Mesothelial cell of epicardium (in vitro differentiated cells): ENCODE measurements at regions not wholly inside any gene's neighbourhood (a gene's known extent, or its start where the extent isn't known, plus 50 kb on each side); places are given as distances from the start of the nearest gene placed in this dataset.
"Not testable (repeated sequence)": the region's sequence is repeated elsewhere in the genome, so short reads cannot be mapped to it uniquely, and the experiment has no call there.

Experiments
- DNase-seq, 2 experiments: peaks; one replicate each; pipeline ENCODE4 v3.0.0; 2021; ENCODE audit warnings: low spot score in 2 of 2; ENCODE audit not compliant: unreplicated experiment in 2 of 2
- H3K27ac Mint-ChIP-seq: 2 replicates; pipeline ENCODE4 v1.8.0; 2021; ENCODE audit warnings: mixed read lengths
- H3K27me3 Mint-ChIP-seq: 2 replicates; pipeline ENCODE4 v1.8.0; 2021; ENCODE audit warnings: low read depth, mixed read lengths
- H3K36me3 Mint-ChIP-seq: 2 replicates; pipeline ENCODE4 v1.8.0; 2021; ENCODE audit warnings: mixed read lengths
- H3K4me1 Mint-ChIP-seq: 2 replicates; pipeline ENCODE4 v1.8.0; 2021; ENCODE audit warnings: mixed read lengths
- H3K4me3 Mint-ChIP-seq: 2 replicates; pipeline ENCODE4 v1.8.0; 2021; ENCODE audit warnings: mild to moderate bottlenecking, moderate library complexity, mixed read lengths
- H3K9me3 Mint-ChIP-seq: 2 replicates; pipeline ENCODE4 v1.8.0; 2021; ENCODE audit warnings: mixed read lengths
- CTCF ChIP-seq: fragments of 200-600 bp; sonication (generic); IDR thresholded peaks from one replicate; pipeline ENCODE4 v1.5.0; 2021; ENCODE audit warnings: antibody characterized with exemption; ENCODE audit not compliant: unreplicated experiment

- no peak for DNase-seq
- H3K9me3 Mint-ChIP-seq, result peaks cover 7% of the 10 kb centered on the region
- no peaks in the 10 kb centered on the region for H3K27me3 Mint-ChIP-seq
- H3K27ac Mint-ChIP-seq, result no peak overlapping the region
- TF ChIP-seq CTCF, result no peak
- peaks cover 16% of the 10 kb centered on the region for H3K4me1 Mint-ChIP-seq
- peaks cover 4% of the 10 kb centered on the region for H3K36me3 Mint-ChIP-seq
- no peak overlapping the region for H3K4me3 Mint-ChIP-seq
These were observed 74.6 kb downstream of the LMO4 start for GRCh38 chr1:87403061-87403820.

- Mint-ChIP-seq H3K27me3 (no peaks in the 10 kb centered on the region), H3K27ac (no peak overlapping the region), H3K36me3 (peaks cover 4% of the 10 kb centered on the region), H3K9me3 (peaks cover 7% of the 10 kb centered on the region), H3K4me3 (no peak overlapping the region), H3K4me1 (peaks cover 14% of the 10 kb centered on the region)
- no peak for TF ChIP-seq CTCF
- DNase-seq, result no peak
These were observed 75.6 kb downstream of the LMO4 start for GRCh38 chr1:87404296-87404695.

DNA sequence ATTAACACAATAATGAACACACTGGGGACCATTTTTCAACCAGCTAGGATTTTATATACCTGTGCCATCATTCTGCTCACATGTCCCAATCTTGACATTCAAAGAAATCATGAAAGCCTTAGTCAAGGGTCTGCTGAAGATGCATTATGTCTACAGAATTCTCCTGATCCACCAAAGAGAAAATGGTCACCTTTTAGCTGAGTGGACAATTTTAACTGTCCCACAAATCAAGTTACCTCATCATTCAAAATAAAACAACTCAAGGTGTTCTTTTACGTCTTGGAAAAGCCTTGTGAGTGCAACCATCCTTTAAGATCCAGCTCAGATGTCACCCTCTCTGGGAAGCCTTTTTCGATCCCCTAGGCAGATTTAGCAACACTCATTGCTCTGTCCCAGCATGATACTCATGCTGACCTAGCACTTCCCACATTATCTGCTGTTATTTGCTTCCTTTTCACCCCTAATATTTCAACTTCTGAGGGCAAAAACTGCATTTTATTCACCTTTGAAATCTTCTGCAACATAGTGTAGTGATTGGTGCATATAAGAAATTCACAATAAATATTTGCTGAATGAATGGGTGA is 80.1 kb downstream of the LMO4 start:
- no peak for DNase-seq
- no peak for TF ChIP-seq CTCF
- Mint-ChIP-seq H3K27me3 (no peaks in the 10 kb centered on the region), H3K9me3 (peaks cover 7% of the 10 kb centered on the region), H3K4me1 (no peaks in the 10 kb centered on the region), H3K27ac (no peak overlapping the region), H3K4me3 (no peak overlapping the region), H3K36me3 (peaks cover 4% of the 10 kb centered on the region)

GRCh38 chr1:87410776-87411480 is 82.2 kb downstream of the LMO4 start:
- H3K4me1 Mint-ChIP-seq, result no peaks in the 10 kb centered on the region
- no peak overlapping the region for H3K4me3 Mint-ChIP-seq

DNA sequence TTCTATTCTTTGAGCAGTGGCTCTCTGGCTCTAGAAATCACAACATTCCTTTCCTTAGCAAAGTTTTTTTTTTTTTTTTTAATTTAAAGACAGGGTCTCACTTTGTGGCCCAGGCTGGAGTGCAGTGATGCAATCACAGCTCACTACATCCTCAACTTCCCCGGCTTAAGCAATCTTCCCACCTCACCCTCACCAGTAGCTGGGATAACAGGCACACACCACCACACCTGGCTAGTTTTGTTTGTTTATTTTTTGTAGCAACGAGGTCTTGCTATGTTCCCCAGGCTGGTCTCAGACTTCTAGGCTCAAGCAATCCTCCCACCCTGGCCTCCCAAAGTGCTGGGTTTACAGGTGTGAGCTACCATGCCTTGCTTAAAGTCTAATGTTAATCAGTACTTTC is 85.2 kb downstream of the LMO4 start:
- not testable (repeated sequence) for H3K27ac Mint-ChIP-seq, H3K27me3 Mint-ChIP-seq, H3K4me3 Mint-ChIP-seq, H3K36me3 Mint-ChIP-seq, DNase-seq, H3K4me1 Mint-ChIP-seq, H3K9me3 Mint-ChIP-seq

More at GRCh38 chr1:87410776-87411480, 82.2 kb downstream of the LMO4 start:
- DNase-seq, result no peak
- H3K27ac Mint-ChIP-seq, result no peak overlapping the region
- peaks cover 8% of the 10 kb centered on the region for H3K9me3 Mint-ChIP-seq
- H3K36me3 Mint-ChIP-seq, result no peaks in the 10 kb centered on the region
- no peaks in the 10 kb centered on the region for H3K27me3 Mint-ChIP-seq
- no peak for TF ChIP-seq CTCF

DNA sequence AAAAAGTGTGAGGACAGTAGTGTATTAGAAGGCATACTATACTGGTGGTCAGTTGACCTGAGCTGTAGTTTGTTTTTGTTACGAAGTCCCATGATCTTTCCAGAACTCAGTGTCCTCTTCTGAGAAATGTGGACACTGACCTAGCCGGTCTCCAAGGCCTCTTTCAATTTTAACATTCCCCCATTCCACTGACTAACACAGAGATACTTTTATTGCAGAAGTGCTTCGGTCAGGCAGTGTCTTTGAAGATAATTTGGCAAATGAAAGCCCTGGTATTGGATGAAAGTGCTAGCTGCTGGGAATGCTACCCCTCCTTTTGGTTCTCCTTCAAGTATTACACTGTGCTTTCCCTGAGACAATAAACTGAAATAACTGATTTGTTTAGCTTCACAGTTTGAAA is 89.4 kb downstream of the LMO4 start:
- H3K27me3 Mint-ChIP-seq, result no peaks in the 10 kb centered on the region
- H3K9me3 Mint-ChIP-seq, result peaks cover 15% of the 10 kb centered on the region
- H3K36me3 Mint-ChIP-seq, result no peaks in the 10 kb centered on the region
- DNase-seq, result no peak
- peaks cover 10% of the 10 kb centered on the region for H3K4me1 Mint-ChIP-seq
- no peak overlapping the region for H3K4me3 Mint-ChIP-seq
- no peak for TF ChIP-seq CTCF
- no peak overlapping the region for H3K27ac Mint-ChIP-seq
